T-helper 1 cell treated with Interleukin-12 subunit alpha and Interleukin-12 subunit beta and Interleukin-4 antibody, amounts not matched to agents 30 μg/mL and 1 μg/mL, for 36 hours (primary cell): ENCODE measurements at regions not wholly inside any gene's neighbourhood (a gene's known extent, or its start where the extent isn't known, plus 50 kb on each side); places are given as distances from the start of the nearest gene placed in this dataset.

Experiments
- H3K27ac Mint-ChIP-seq: one replicate; pipeline ENCODE4 v1.8.0; 2021; ENCODE audit warnings: mild to moderate bottlenecking, mixed read lengths
- H3K27me3 Mint-ChIP-seq: one replicate; pipeline ENCODE4 v1.8.0; 2021; ENCODE audit warnings: low read depth, mixed read lengths
- H3K36me3 Mint-ChIP-seq: one replicate; pipeline ENCODE4 v1.8.0; 2021; ENCODE audit warnings: low read depth, mixed read lengths
- H3K4me1 Mint-ChIP-seq: one replicate; pipeline ENCODE4 v1.8.0; 2021; ENCODE audit warnings: low read depth, mixed read lengths
- H3K4me3 Mint-ChIP-seq: one replicate; pipeline ENCODE4 v1.8.0; 2021; ENCODE audit warnings: mild to moderate bottlenecking, moderate library complexity, mixed read lengths
- H3K9me3 Mint-ChIP-seq: one replicate; pipeline ENCODE4 v1.8.0; 2021; ENCODE audit warnings: mixed read lengths

DNA sequence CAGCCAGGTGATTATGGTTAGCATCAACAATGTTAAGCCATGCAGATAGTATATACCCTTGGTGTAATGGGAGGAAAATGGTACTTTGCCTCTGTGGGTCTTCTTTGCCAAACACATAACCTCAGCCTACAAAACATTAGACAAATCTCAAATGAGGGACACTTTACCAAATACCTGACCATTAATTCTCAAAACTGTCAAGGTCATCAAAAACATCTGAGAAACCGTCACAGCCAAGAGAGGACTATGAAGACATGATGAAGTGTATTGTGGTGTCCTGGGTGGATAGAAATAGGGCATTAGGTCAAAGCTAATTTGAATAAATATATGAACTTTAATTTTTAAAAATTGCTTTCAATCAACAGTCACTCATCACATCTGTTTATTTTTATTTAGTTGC is 1036.1 kb downstream of the AGBL1 start:
- H3K4me3 Mint-ChIP-seq = no peak overlapping the region
- H3K4me1 Mint-ChIP-seq = no peaks in the 10 kb centered on the region
- no peak overlapping the region for H3K27ac Mint-ChIP-seq
- no peaks in the 10 kb centered on the region for H3K27me3 Mint-ChIP-seq
- H3K9me3 Mint-ChIP-seq = peaks cover 8% of the 10 kb centered on the region
- H3K36me3 Mint-ChIP-seq = no peaks in the 10 kb centered on the region

DNA sequence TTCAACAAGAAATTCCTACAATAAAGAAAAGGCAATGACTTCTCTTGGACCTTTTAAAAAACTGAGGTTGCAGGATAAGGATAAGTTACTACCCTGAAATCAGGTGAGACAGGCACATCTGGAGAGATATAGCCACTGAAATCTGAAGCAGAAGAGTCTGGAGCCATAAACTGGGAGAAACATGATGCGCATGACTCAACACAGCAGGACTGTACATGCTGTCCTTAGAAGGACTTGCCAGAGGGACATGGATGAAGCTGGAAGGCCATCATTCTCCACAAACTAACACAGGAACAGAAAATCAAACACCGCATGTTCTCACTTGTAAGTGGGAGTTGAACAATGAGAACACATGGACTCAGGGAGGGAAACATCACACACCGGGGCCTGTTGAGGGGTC is 1020.2 kb downstream of the AGBL1 start:
- no peaks in the 10 kb centered on the region for H3K36me3 Mint-ChIP-seq
- H3K9me3 Mint-ChIP-seq = peaks cover 16% of the 10 kb centered on the region
- no peak overlapping the region for H3K27ac Mint-ChIP-seq
- no peaks in the 10 kb centered on the region for H3K4me1 Mint-ChIP-seq
- no peaks in the 10 kb centered on the region for H3K27me3 Mint-ChIP-seq
- H3K4me3 Mint-ChIP-seq = no peak overlapping the region

DNA sequence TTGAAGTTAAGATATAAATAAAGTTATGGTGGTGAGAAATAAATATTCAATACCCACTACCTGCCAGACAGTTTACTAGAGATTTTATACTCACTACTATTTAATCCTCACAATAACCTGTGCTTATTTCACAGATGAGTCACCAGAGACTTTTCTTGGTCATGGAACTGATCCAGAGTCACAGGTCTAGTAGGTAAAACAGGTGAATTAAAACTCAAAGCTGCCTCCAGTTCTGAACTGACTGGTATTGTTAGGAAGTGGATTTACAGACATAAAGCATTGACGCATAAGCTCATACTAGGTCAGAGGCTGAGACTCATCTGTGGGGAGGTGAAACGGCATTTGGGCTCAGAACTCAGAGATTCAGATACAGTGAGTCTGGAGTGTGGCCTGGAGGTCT is 1009.9 kb downstream of the AGBL1 start:
- Mint-ChIP-seq H3K36me3 (no peaks in the 10 kb centered on the region), H3K4me1 (no peaks in the 10 kb centered on the region), H3K9me3 (no peaks in the 10 kb centered on the region), H3K27me3 (no peaks in the 10 kb centered on the region), H3K4me3 (no peak overlapping the region), H3K27ac (no peak overlapping the region)

DNA sequence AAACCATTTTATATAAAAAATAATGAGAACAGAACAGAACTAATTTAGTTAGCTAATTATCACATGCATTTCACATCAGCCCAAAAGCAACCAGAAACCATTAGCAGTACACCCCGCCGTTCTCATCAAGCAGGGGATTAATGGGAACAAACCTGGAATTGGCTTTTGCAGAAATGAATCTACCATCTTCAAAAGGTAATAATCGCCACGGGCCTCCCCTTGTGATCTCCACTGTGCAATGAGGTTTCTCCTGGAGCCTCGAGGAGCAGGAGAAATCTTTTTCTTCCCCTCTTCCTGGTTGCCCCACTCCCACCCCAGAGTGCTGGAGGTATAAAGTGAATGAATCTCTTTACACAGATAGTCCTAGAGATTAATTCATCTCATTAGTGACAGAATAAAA is 1003.5 kb downstream of the AGBL1 start:
- Mint-ChIP-seq H3K27me3 (no peaks in the 10 kb centered on the region), H3K27ac (no peak overlapping the region), H3K36me3 (no peaks in the 10 kb centered on the region), H3K9me3 (no peaks in the 10 kb centered on the region), H3K4me1 (no peaks in the 10 kb centered on the region), H3K4me3 (no peak overlapping the region)

DNA sequence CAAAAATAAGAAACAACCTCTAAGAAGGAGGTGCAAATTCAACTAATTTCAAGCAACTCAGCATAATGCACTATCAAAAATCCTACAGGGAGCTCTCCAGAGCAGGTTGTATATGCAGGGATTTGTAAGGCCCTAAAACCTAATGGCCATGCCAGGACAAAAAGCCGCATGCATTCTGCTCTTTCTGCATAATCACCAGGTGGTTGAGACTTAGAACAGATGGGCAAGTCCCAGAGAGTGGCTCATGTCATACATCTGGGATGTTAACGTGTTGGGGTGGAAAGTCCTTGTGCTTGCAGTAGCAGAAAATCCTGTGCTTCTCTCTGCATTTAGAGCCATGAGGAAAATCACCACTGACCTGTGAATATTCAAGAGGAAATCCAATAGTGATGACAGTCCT is 1002.9 kb downstream of the AGBL1 start:
- H3K27ac Mint-ChIP-seq = no peak overlapping the region

DNA sequence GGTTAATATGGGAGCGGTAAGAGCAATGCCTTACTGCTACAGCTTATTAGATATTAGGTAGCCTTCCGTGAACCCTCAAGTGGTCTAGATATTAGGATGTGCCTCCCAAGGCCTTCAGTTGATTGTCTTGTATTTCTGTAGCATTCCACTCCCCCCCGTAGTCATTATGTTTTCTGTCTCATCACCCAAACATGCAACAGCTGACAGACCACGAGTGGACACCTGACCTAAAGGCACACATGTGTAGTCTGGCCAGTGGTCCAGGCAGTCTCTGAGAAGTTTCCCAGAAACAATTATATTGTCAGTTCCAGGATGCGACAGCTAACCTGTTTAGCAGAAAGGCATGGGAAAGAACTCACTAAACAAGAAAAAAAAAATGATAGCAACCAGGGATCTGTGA is 1000.9 kb downstream of the AGBL1 start:
- Mint-ChIP-seq H3K36me3 (no peaks in the 10 kb centered on the region), H3K9me3 (no peaks in the 10 kb centered on the region)

More for the DNA sequence above, 1002.9 kb downstream of the AGBL1 start:
- H3K4me1 Mint-ChIP-seq = no peaks in the 10 kb centered on the region
- no peaks in the 10 kb centered on the region for H3K27me3 Mint-ChIP-seq
- no peaks in the 10 kb centered on the region for H3K9me3 Mint-ChIP-seq
- H3K36me3 Mint-ChIP-seq = no peaks in the 10 kb centered on the region
- no peak overlapping the region for H3K4me3 Mint-ChIP-seq

More for the DNA sequence above, 1000.9 kb downstream of the AGBL1 start:
- H3K27me3 Mint-ChIP-seq = no peaks in the 10 kb centered on the region
- no peak overlapping the region for H3K27ac Mint-ChIP-seq
- H3K4me3 Mint-ChIP-seq = no peak overlapping the region
- no peaks in the 10 kb centered on the region for H3K4me1 Mint-ChIP-seq
